HG03103 (cell line): ENCODE measurements at regions not wholly inside any gene's neighbourhood (a gene's known extent, or its start where the extent isn't known, plus 50 kb on each side); places are given as distances from the start of the nearest gene placed in this dataset.

Experiments
- ATAC-seq: cut with Tn5 transposase; IDR thresholded peaks from one replicate; pipeline ENCODE4 v1.9.1; 2021; ENCODE audit warnings: low read depth; ENCODE audit not compliant: unreplicated experiment

DNA sequence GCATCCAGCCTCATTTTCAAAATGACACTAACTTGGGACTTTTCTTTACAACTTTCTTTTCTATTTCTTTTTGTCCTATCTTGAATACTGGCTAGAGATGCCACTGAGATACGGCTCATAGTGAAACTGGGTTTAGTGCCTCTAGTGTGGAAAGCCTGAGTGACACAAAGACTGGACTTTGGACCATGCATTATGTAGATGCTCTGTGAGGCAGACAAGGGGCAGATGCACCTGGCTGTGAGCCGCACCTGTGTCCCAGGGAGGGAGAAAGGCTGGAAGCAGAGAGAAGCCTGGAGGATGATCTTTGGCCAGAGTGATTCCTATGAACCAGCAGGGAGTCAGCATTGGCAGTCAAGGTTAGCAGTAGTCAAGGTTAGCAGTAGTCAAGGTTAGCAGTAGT is 852.3 kb upstream of the TMEM132C start:
- no peak for ATAC-seq

- ATAC-seq, result no peak
These were observed 850.2 kb upstream of the TMEM132C start for GRCh38 chr12:127416796-127417195.

DNA sequence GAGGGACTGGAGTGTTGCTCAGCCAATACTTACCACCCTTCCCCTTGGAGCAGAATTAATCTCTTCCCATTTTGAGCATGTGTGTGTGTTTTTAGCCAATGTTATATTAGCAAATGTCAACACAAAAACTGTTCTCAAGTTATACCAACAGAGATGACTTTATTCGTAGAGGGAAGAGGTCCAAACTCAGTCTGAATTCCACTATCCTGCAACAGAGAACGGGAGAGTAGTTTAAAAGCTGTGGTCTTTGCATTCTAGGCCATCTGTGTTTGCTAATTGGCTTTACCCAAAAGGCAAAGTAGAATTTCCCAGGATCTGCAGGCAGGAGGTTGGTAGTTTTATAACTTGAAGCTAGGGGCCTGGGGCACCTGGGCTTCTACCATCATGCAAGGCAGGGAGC is 847.9 kb upstream of the TMEM132C start:
- ATAC-seq, result no peak

DNA sequence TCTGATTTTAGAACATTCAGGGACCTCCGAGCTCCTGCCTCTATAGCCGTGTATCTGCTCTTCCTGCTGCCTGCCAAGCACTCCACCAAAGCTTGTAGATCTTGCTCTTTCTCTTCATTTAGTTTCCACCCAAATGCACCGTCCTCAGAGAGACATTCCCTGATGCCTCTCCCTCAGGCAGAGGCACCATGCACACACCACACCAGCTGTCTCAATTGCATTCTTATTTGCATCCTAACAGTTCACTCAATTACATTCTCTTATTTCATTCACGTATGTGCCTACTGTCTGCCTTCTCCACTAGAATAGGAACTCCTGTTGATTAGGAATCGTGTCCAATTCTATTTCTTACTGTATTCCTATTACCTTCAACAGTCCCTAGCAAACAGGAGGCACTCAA is 845.4 kb upstream of the TMEM132C start:
- no peak for ATAC-seq

DNA sequence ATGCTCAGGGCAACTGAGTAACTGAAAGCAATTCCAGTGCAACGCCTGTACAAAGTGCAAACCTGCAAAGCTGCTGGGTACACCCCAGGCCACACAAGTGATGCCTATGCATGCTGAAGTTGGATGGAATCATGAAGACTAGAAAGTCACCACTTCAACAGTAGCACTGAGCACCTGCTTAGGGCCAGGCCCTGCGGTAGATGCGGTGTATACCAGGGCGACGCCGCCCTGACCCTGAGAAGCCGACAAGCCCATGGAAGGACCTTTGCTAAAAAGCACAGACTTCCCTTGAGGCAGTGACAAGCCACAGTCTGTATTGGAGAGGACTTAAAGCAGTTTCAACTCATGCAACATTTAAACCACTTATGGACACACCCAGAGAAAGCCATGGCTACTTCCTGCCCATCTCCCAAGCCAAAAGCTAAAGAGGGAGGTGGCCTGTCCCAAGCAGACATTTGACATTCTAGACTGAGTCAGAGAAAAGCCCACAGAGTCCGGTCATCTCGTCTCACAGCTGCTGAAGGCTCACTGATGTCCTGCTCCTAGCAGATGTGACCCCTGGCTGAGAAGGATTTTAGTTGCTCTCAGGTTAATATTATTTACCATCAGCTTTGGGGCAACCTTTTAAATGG is 843.9 kb upstream of the TMEM132C start:
- ATAC-seq, result no peak

- no peak for ATAC-seq
These were observed 841.5 kb upstream of the TMEM132C start for GRCh38 chr12:127425474-127425873.

DNA sequence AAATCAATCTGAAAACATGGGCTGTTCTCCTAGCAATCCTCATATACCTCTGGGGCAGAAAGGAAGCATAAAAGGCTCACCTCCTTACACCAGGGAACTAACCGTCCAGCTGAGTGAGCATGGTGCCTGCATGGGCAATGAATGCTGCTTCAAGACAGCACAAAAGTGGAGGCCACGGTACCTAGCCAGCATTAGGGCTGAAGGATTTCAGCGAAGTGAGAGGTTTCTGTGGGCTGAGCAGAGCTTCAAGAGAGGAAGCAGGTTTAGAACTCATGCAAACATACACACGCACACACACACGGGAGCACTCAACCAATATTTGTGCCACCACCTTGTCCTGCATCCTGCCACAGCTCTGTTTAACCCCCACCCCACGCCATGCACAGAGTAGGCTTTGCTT is 838.5 kb upstream of the TMEM132C start:
- no peak for ATAC-seq

GRCh38 chr12:127429551-127430285 is 837.3 kb upstream of the TMEM132C start:
- no peak for ATAC-seq

DNA sequence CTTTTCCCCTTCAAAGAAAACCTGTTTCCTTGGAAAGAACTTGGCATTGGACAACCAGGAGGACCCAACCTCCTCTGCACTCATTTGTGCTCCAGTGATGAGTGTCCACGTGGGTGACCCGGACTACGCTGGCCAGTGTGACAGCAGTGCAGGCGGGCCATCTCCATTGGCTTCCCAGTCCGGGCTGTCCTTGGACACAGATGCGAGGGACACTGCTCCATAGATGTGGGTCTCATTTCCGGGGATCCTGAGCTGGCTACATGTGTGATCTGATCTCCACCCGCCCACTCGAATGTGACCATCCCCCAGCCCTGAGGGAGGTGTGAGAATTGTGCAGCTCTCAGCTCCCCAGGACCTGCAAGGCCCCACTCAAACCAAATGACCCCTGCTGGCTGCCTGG is 836.6 kb upstream of the TMEM132C start:
- no peak for ATAC-seq

GRCh38 chr12:127431177-127431576 is 835.8 kb upstream of the TMEM132C start:
- ATAC-seq, result no peak

DNA sequence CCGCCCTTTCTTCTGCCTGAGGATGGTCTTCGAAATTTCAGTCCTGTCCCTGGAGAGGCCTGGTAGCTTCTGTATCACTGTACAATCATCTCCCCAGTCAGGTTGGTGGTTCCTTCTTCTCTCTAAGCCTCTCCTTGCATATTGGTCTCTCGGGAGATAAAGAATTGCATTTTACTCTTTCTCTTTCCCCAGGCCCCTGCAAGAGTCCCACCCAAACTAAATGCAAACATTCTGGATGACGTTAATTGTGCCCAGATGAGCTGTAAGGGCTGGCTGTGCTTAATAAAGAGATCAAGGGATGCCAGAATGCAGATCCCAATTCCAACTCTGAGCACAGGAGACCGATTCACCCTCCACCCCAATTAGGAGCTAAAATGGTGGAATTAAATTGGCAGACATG is 835.4 kb upstream of the TMEM132C start:
- ATAC-seq, result no peak

DNA sequence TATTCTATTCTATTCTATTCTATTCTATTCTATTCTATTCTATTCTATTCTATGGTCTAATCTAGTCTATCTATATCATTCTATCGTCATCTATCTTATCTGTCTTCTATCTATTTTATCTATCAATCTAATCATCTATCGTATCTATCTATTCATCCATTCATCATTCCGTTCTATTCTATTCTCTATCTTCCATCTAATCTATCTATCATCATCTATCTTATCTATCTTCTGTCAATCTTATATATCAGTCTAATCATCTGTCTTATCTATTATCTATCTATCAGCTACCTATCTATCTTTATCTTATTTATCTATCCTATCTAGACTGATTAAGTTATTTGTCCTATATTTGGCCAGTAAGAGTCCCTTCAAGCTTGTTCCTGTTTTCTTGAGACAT is 831.5 kb upstream of the TMEM132C start:
- no peak for ATAC-seq

- ATAC-seq, result no peak
These were observed 828.3 kb upstream of the TMEM132C start for GRCh38 chr12:127438512-127439244.

DNA sequence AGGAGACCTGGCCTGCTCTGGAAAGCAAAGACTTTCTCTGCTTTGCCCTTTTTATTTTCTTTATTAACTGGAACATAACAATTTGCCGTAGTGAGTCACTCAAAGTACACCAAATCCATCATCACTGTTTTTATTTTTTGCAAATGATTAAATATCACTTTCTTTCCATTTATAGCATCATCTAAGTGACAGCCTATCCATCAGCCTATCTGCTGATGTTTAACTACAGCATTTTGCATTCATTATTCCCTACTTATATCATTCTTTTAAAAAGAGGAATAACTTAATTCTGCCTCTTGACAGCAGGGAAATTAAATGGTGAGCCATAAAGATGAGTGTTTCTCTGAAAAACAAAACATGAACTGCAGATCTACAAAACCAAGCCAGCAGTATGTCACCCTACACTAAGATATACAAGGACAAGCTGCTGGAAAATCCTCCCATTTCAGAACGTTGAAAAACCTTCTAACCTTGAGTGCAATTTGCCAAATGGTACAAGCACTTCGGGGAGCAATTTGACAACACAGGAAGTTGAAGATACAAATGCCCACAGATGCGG is 821.3 kb upstream of the TMEM132C start:
- ATAC-seq, result no peak

DNA sequence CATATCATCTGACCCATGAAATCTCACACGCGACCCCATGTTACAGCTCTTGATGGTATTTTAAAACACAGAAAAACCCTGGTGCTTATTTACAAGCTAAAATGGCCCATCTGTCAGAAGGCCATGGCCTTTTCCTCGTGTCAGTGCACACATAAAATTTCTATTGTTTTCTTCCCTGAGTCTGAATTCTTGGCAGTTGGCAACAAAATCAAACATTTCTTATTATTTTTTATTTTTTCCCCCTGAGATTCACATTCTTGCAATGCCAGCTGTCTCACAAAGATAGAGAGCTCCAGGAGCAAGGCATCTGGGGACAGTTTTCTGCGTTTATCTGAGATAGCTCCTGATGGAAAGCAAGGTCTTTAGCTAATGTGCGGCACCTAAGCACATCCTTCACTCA is 818.1 kb upstream of the TMEM132C start:
- no peak for ATAC-seq

- ATAC-seq, result no peak
These were observed 816.1 kb upstream of the TMEM132C start for GRCh38 chr12:127450826-127451225.

DNA sequence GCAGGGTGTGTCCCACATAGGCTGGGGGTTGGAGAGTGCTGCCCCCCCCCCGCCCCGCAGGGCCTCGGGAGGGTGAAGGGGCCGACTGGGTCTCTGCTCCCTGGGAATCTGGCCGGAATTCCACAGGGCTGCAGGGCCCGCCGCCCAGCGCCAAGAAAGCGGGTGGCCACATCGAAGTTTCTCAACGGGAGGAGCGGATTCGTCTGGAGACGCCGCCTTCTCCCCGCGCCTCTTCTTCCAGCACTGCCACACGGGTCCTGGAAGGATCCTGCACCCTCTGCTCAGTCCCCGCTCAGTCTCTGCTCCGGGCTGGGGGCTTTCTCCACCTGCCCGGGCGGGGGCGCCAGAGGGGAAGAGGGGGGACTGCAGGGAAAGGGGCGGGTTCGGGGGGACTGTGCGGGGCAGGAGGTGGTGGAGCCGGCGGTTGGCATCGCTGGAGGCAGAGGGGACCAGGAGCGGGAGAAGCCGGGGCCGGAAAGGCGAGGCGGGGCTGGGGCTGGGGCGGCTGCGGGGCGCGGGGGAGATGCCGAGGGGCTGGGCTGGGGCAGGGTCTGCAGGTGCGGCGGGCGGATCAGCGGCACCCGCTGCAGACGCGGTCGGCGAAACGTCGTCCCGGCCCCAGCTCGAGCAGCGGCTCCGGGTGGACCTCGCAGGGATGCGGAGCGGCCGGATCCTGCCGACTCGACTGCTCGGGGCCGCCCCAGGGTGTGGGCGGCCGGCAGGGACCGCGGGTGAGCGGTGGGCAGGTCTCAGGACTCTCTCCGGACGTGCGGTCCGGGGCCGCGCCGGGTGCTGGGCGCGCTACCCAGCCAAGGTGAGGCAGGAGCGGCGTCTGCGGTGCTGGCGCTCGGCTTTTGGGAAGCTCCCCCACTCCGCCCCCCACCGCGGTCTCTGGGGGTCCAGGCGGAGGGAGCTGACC is 811.4 kb upstream of the TMEM132C start:
- no peak for ATAC-seq

GRCh38 chr12:127457726-127458125 is 809.2 kb upstream of the TMEM132C start:
- no peak for ATAC-seq

DNA sequence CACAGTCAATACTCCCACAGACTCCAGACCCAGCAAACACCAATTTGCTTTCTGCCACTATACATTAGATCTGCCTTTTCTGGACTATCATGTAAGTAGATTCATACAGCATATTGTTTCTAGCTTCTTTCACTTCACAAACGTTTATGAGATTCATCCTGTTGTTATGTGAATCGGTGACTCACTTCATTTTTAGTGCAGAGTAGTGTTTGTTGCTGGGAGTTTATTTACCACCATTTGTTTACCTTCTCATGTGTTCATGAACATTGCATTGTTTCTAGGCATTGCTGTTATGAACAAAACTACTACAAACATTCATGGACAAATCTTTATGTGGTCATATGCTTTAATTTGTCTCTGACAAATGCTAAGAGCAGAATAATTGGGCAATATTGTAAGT is 807.8 kb upstream of the TMEM132C start:
- no peak for ATAC-seq

- ATAC-seq, result no peak
These were observed 807.3 kb upstream of the TMEM132C start for GRCh38 chr12:127459687-127460086.
